WTC11 (cell line): ENCODE measurements at regions not wholly inside any gene's neighbourhood (a gene's known extent, or its start where the extent isn't known, plus 50 kb on each side); places are given as distances from the start of the nearest gene placed in this dataset.

ENCODE experiments used
- ATAC-seq: fragments of 200-7000 bp; cut with Tn5 transposase; 2 replicates; pipeline ENCODE4 v1.10.0; 2021; ENCODE audit warnings: mild to moderate bottlenecking, moderate library complexity
- CTCF ChIA-PET: fragments of 300-600 bp; sonication (Branson Sonifier 250); formaldehyde crosslinking; loops from one replicate; lab custom pipeline; 2021; ENCODE audit warnings: antibody characterized with exemption; lab: Charles Lee
- POLR2A ChIA-PET: fragments of 350-600 bp; sonication (Branson Sonifier 250); formaldehyde crosslinking; loops from one replicate; lab custom pipeline; 2021; ENCODE audit warnings: antibody characterized with exemption; lab: Charles Lee
- DNase-seq: peaks from one replicate; pipeline ENCODE4 v3.0.0; 2021; ENCODE audit warnings: low spot score
- H3K27ac Mint-ChIP-seq: 2 replicates; pipeline ENCODE4 v1.8.0; 2021; ENCODE audit warnings: mixed read lengths
- H3K27me3 Mint-ChIP-seq: 2 replicates; pipeline ENCODE4 v1.8.0; 2021; ENCODE audit warnings: low read depth, mild to moderate bottlenecking, moderate library complexity, mixed read lengths
- H3K36me3 Mint-ChIP-seq: 2 replicates; pipeline ENCODE4 v1.8.0; 2021; ENCODE audit warnings: mixed read lengths
- H3K4me1 Mint-ChIP-seq: 2 replicates; pipeline ENCODE4 v1.8.0; 2022; ENCODE audit warnings: mixed read lengths
- H3K4me3 Mint-ChIP-seq: 2 replicates; pipeline ENCODE4 v1.8.0; 2021; ENCODE audit warnings: mild to moderate bottlenecking, moderate library complexity, mixed read lengths
- H3K9me3 Mint-ChIP-seq: 2 replicates; pipeline ENCODE4 v1.8.0; 2021; ENCODE audit warnings: mixed read lengths
- AFF4 ChIP-seq: sonication (generic); formaldehyde crosslinking; IDR thresholded peaks from 2 replicates; pipeline ENCODE4 v1.8.1; 2023; ENCODE audit warnings: mild to moderate bottlenecking, missing genetic modification reagents, borderline replicate concordance
- ATF3 ChIP-seq: sonication (generic); formaldehyde crosslinking; conservative IDR thresholded peaks from 2 replicates; pipeline ENCODE4 v1.8.1; 2022; ENCODE audit warnings: mild to moderate bottlenecking, missing genetic modification reagents
- CBFB ChIP-seq: sonication (generic); formaldehyde crosslinking; IDR thresholded peaks from 2 replicates; pipeline ENCODE4 v1.8.1; 2022; ENCODE audit warnings: mild to moderate bottlenecking, low read depth, missing genetic modification reagents
- CDX4 ChIP-seq: fragments of 250-450 bp; sonication (Bioruptor Pico); IDR thresholded peaks from 2 replicates; pipeline ENCODE4 v1.9.0; 2021; ENCODE audit warnings: moderate library complexity, mild to moderate bottlenecking, inconsistent platforms, borderline replicate concordance
- CREB1 ChIP-seq: sonication (generic); formaldehyde crosslinking; IDR thresholded peaks from 2 replicates; pipeline ENCODE4 v1.8.0; 2023; ENCODE audit warnings: mild to moderate bottlenecking, missing genetic modification reagents
- CTCF ChIP-seq: fragments of 200-600 bp; IDR thresholded peaks from 2 replicates; pipeline ENCODE4 v1.8.0; 2022; ENCODE audit warnings: antibody characterized with exemption
- ELF4 ChIP-seq: sonication (generic); formaldehyde crosslinking; IDR thresholded peaks from 2 replicates; pipeline ENCODE4 v1.8.1; 2022; ENCODE audit warnings: low read depth, mild to moderate bottlenecking, moderate library complexity, missing genetic modification reagents
- HMGA2 ChIP-seq: fragments of 250-450 bp; sonication (Bioruptor Pico); IDR thresholded peaks from 2 replicates; pipeline ENCODE4 v1.4.0; 2021; ENCODE audit warnings: mild to moderate bottlenecking, moderate library complexity
- KAT7 ChIP-seq: sonication (generic); formaldehyde crosslinking; IDR thresholded peaks from 2 replicates; pipeline ENCODE4 v1.8.1; 2023; ENCODE audit warnings: missing genetic modification reagents, mild to moderate bottlenecking, borderline replicate concordance
- MXD4 ChIP-seq: fragments of 250-450 bp; sonication (Bioruptor Pico); IDR thresholded peaks from 2 replicates; pipeline ENCODE4 v1.8.0; 2021; ENCODE audit warnings: mild to moderate bottlenecking, moderate library complexity, borderline replicate concordance
- NFATC4 ChIP-seq: fragments of 250-450 bp; sonication (Bioruptor Pico); IDR thresholded peaks from 2 replicates; pipeline ENCODE4 v1.9.0; 2021; ENCODE audit warnings: mild to moderate bottlenecking
- NFYB ChIP-seq: sonication (generic); formaldehyde crosslinking; conservative IDR thresholded peaks from 2 replicates; pipeline ENCODE4 v1.8.0; 2022; ENCODE audit warnings: low read depth, missing genetic modification reagents
- NR1H2 ChIP-seq: sonication (generic); formaldehyde crosslinking; IDR thresholded peaks from 2 replicates; pipeline ENCODE4 v1.9.0; 2021; ENCODE audit warnings: mild to moderate bottlenecking, moderate library complexity, missing genetic modification reagents
- NR2C2 ChIP-seq: sonication (generic); formaldehyde crosslinking; IDR thresholded peaks from 2 replicates; pipeline ENCODE4 v1.8.0; 2022; ENCODE audit warnings: mild to moderate bottlenecking, missing genetic modification reagents
- STAT6 ChIP-seq: sonication (generic); formaldehyde crosslinking; conservative IDR thresholded peaks from 2 replicates; pipeline ENCODE4 v1.8.1; 2023; ENCODE audit warnings: mild to moderate bottlenecking, low read depth, missing genetic modification reagents, moderate library complexity
- TEAD1 ChIP-seq: sonication (generic); formaldehyde crosslinking; IDR thresholded peaks from 2 replicates; pipeline ENCODE4 v1.8.0; 2022; ENCODE audit warnings: mild to moderate bottlenecking, missing genetic modification reagents
- TP53 ChIP-seq: sonication (generic); formaldehyde crosslinking; IDR thresholded peaks from 2 replicates; pipeline ENCODE4 v1.8.1; 2023; ENCODE audit warnings: mild to moderate bottlenecking, missing genetic modification reagents
- USF1 ChIP-seq: sonication (generic); formaldehyde crosslinking; IDR thresholded peaks from 2 replicates; pipeline ENCODE4 v1.8.0; 2022; ENCODE audit warnings: mild to moderate bottlenecking, missing genetic modification reagents
- ZBTB43 ChIP-seq: sonication (generic); formaldehyde crosslinking; IDR thresholded peaks from 2 replicates; pipeline ENCODE4 v1.8.1; 2023; ENCODE audit warnings: mild to moderate bottlenecking, missing genetic modification reagents
- ZNF671 ChIP-seq: fragments of 250-450 bp; sonication (Bioruptor Pico); IDR thresholded peaks from 2 replicates; pipeline ENCODE4 v1.8.0; 2021; ENCODE audit warnings: mild to moderate bottlenecking

GRCh38 chr2:117702098-117702497 lies 112.4 kb upstream of the DDX18 start:
- TF ChIP-seq STAT6 (no peak), ZNF671 (no peak), NR2C2 (CRISPR knock-in tag) (no peak), CTCF (no peak), ELF4 (no peak), HMGA2 (no peak), NFATC4 (no peak), CREB1 (no peak)
- TF ChIP-seq, all 79 proteins: peak for 0
- Mint-ChIP-seq H3K36me3 (no peaks in the 10 kb centered on the region), H3K9me3 (peaks cover 7% of the 10 kb centered on the region), H3K27ac (no peak overlapping the region), H3K4me1 (peaks cover 4% of the 10 kb centered on the region), H3K27me3 (no peaks in the 10 kb centered on the region), H3K4me3 (no peak overlapping the region)
- ChIA-PET CTCF (interaction anchor here (1.7 kb wide), 1 partner anchor 232 kb away, joined by 5 read pairs; no protein-coding TSS in a partner anchor), POLR2A (no interaction called here)
- DNase-seq (no peak), ATAC-seq (no peak)

GRCh38 chr2:117703858-117704257 lies 110.6 kb upstream of the DDX18 start:
- TF ChIP-seq ZBTB43 (CRISPR knock-in tag) (no peak), ATF3 (no peak), ELF4 (no peak), USF1 (CRISPR knock-in tag) (no peak), MXD4 (CRISPR knock-in tag) (no peak), TEAD1 (CRISPR knock-in tag) (no peak)
- CTCF ChIA-PET = interaction anchor here (1.7 kb wide), 1 partner anchor 233 kb away, joined by 5 read pairs; no protein-coding TSS in a partner anchor
- ATAC-seq = peak; percentile 43; the same call in 1 of the 2 replicates
- H3K27me3 Mint-ChIP-seq = no peaks in the 10 kb centered on the region
- H3K36me3 Mint-ChIP-seq = no peaks in the 10 kb centered on the region
- H3K4me1 Mint-ChIP-seq = peaks cover under 1% of the 10 kb centered on the region
- no peak overlapping the region for H3K4me3 Mint-ChIP-seq
- H3K27ac Mint-ChIP-seq = no peak overlapping the region
- peaks cover 7% of the 10 kb centered on the region for H3K9me3 Mint-ChIP-seq
- no peak for DNase-seq
- POLR2A ChIA-PET = no interaction called here

- ATAC-seq (no peak), DNase-seq (no peak)
- ChIA-PET CTCF (interaction anchor here (0.8 kb wide), 1 partner anchor 86 kb away, joined by 3 read pairs; no protein-coding TSS in a partner anchor), POLR2A (no interaction called here)
- no peaks in the 10 kb centered on the region for H3K36me3 Mint-ChIP-seq
- no peaks in the 10 kb centered on the region for H3K27me3 Mint-ChIP-seq
- H3K4me1 Mint-ChIP-seq = no peaks in the 10 kb centered on the region
- TF ChIP-seq NR1H2 (no peak), KAT7 (CRISPR knock-in tag) (no peak), AFF4 (CRISPR knock-in tag) (no peak), CDX4 (CRISPR knock-in tag) (no peak), HMGA2 (no peak), CBFB (CRISPR knock-in tag) (no peak), MXD4 (CRISPR knock-in tag) (no peak), NFYB (CRISPR knock-in tag) (no peak), TP53 (CRISPR knock-in tag) (no peak)
- H3K4me3 Mint-ChIP-seq = no peak overlapping the region
- no peak overlapping the region for H3K27ac Mint-ChIP-seq
- peaks cover 7% of the 10 kb centered on the region for H3K9me3 Mint-ChIP-seq
Observed at GRCh38 chr2:117704818-117705217, 109.7 kb upstream of the DDX18 start.
